Body of pancreas (tissue), 4 donors: ENCODE measurements at regions not wholly inside any gene's neighbourhood (a gene's known extent, or its start where the extent isn't known, plus 50 kb on each side); places are given as distances from the start of the nearest gene placed in this dataset.
"Not testable (repeated sequence)": the region's sequence is repeated elsewhere in the genome, so short reads cannot be mapped to it uniquely, and the experiment has no call there.

Experiments
- ATAC-seq: fragments of 150-250 bp; one replicate; pipeline ENCODE4 v1.9.1; 2016
- DNase-seq, 4 donors: peaks; one replicate each; pipeline ENCODE4 v3.0.0-alpha.2; 2019
- H3K27ac ChIP-seq, 4 donors: fragments of 200-600 bp; sonication (generic); 1 replicate in 3 of 4; 2 replicates in 1 of 4; pipeline versions ENCODE4 v1.5.1 to v1.6.1; 2016 to 2019; ENCODE audit warnings: mild to moderate bottlenecking in 1 of 4, mixed read lengths in 1 of 4, moderate library complexity in 1 of 4
- H3K27me3 ChIP-seq, 2 donors: fragments of 200-600 bp; sonication (generic); one replicate each; pipeline ENCODE4 v1.6.0; 2016; ENCODE audit warnings: mild to moderate bottlenecking in 1 of 2
- H3K36me3 ChIP-seq, 2 donors: fragments of 200-600 bp; sonication (generic); replicated peaks in 1 of 2; 2 replicates each; pipeline ENCODE4 v1.5.1; 2016; ENCODE audit warnings: low read depth in 2 of 2; ENCODE audit not compliant: insufficient read depth in 1 of 2
- H3K4me1 ChIP-seq: fragments of 200-600 bp; sonication (generic); one replicate; pipeline ENCODE4 v1.6.0; 2016
- H3K4me3 ChIP-seq, 2 donors: fragments of 200-600 bp; sonication (generic); 1 replicate in 1 of 2; 2 replicates in 1 of 2; pipeline ENCODE4 v1.5.1; 2016 to 2019
- H3K9me3 ChIP-seq, 3 donors: fragments of 200-600 bp; sonication (generic); 1 replicate in 2 of 3; 2 replicates in 1 of 3; pipeline ENCODE4 v1.5.1; 2016
- POLR2A ChIP-seq, 3 donors: fragments of 450-650 bp; IDR thresholded peaks; one replicate each; pipeline ENCODE4 v1.6.1; 2016; ENCODE audit warnings: antibody characterized with exemption in 3 of 3, mild to moderate bottlenecking in 2 of 3
- WGBS, 2 donors: methylation state at CpG; one replicate each; pipeline ENCODE4 v1.1.5; 2017; 5-methylcytosine and 5-hydroxymethylcytosine counted together
- intact Hi-C: fragments of 100-400 bp; cut with DNase I; formaldehyde crosslinking; loops from one replicate; pipeline ENCODE4 v1.15.1; 2023
- TF ChIP-seq, protein P1 (sequence below), 7 experiments: fragments of 450-650 bp in 4 of 7; fragments of 200-600 bp in 3 of 7; sonication (generic) in 3 of 7; IDR thresholded peaks; one replicate each; pipeline ENCODE4 v1.5.1; 2016 to 2019; ENCODE audit warnings: antibody characterized with exemption in 7 of 7

- TF ChIP-seq POLR2A (IDR thresholded peaks at IDR 0.05), result no peak
- TF ChIP-seq, protein P1, sequence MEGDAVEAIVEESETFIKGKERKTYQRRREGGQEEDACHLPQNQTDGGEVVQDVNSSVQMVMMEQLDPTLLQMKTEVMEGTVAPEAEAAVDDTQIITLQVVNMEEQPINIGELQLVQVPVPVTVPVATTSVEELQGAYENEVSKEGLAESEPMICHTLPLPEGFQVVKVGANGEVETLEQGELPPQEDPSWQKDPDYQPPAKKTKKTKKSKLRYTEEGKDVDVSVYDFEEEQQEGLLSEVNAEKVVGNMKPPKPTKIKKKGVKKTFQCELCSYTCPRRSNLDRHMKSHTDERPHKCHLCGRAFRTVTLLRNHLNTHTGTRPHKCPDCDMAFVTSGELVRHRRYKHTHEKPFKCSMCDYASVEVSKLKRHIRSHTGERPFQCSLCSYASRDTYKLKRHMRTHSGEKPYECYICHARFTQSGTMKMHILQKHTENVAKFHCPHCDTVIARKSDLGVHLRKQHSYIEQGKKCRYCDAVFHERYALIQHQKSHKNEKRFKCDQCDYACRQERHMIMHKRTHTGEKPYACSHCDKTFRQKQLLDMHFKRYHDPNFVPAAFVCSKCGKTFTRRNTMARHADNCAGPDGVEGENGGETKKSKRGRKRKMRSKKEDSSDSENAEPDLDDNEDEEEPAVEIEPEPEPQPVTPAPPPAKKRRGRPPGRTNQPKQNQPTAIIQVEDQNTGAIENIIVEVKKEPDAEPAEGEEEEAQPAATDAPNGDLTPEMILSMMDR (IDR thresholded peaks at IDR 0.05), result no peak
- Histone ChIP-seq H3K4me1 (peaks cover 13% of the 10 kb centered on the region), H3K9me3 (no peaks in the 10 kb centered on the region), H3K4me3 (no peak overlapping the region), H3K27me3 (no peaks in the 10 kb centered on the region), H3K36me3 (no peaks in the 10 kb centered on the region), H3K27ac (no peak overlapping the region)
- no peak for DNase-seq
- WGBS, 2 donors, result 21 to 43% methylated on average over 1 of the region's 1 CpG
- intact Hi-C loops, result no loop called here
- ATAC-seq, result no peak
Observed at GRCh38 chr1:70499695-70500094, 88.6 kb downstream of the CTH start.

DNA sequence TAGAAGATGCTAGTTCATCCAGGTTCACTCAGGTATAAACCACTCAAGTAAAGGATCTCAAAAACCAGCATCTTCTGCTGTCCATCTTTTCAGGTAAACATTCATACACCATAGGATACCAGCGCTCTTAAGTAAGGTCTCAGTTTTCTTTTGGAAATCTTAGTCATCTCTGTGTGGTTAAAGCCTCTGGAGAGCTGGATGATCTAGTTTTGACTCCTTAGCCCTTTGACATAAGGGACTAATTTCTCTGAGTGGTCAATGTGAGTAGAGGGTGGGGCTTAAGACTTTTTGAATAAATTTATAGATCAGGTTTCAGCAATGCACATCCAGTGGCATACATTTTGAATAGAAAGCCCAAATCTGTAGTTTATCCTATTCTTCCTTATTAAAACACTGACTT lies 92.3 kb downstream of the CTH start:
- DNase-seq (no peak), ATAC-seq (no peak)
- TF ChIP-seq, protein P1 (IDR thresholded peaks at IDR 0.05), result no peak
- TF ChIP-seq POLR2A (IDR thresholded peaks at IDR 0.05), result no peak
- H3K27me3 ChIP-seq, result no peaks in the 10 kb centered on the region
- intact Hi-C loops, result no loop called here
- WGBS, 2 donors, result 90 to 93% methylated on average over 1 of the region's 1 CpG
- H3K36me3 ChIP-seq, result no peaks in the 10 kb centered on the region
- H3K4me1 ChIP-seq, result no peaks in the 10 kb centered on the region
- no peak overlapping the region for H3K27ac ChIP-seq
- H3K4me3 ChIP-seq, result no peak overlapping the region
- no peaks in the 10 kb centered on the region for H3K9me3 ChIP-seq

DNA sequence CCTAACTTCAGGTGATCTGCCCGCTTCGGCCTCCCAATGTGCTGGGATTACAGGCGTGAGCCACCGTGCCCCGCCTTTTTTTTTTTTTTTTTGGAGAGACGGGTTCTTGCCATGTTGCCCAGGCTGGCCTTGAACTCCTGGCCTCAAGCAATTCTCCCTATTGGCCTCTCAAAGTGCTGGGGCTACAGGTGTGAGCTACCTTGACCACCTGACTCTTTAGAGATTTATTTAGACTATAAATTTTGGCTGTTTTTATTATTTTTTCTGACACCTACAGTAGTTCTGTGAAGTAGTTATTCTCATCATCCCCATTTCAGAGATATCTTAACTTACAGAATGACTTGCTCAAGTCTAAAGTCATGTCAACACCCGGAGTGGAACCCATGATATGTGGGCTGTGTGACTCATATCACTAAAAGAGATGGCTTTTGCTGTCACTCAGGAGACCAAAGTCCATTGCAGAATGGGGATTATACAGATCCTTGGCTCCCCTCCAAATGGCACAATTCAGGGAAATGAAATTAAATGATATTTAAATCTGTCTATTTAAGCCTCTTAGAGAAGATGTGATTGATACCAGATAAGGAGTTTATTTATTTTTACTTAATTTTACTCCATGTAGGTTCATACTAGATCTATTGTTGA lies 93.2 kb downstream of the CTH start:
- Histone ChIP-seq H3K4me1 (no peaks in the 10 kb centered on the region), H3K9me3 (no peaks in the 10 kb centered on the region), H3K27ac (no peak overlapping the region), H3K4me3 (no peak overlapping the region), H3K27me3 (no peaks in the 10 kb centered on the region), H3K36me3 (no peaks in the 10 kb centered on the region)
- DNase-seq (peak in 1 of 4 donors; percentile 3), ATAC-seq (no peak)
- no peak for TF ChIP-seq POLR2A (IDR thresholded peaks at IDR 0.05)
- TF ChIP-seq, protein P1 (IDR thresholded peaks at IDR 0.05), result no peak
- intact Hi-C loops, result no loop called here
- 74% methylated on average over 7 of the region's 7 CpGs for WGBS, 2 donors

DNA sequence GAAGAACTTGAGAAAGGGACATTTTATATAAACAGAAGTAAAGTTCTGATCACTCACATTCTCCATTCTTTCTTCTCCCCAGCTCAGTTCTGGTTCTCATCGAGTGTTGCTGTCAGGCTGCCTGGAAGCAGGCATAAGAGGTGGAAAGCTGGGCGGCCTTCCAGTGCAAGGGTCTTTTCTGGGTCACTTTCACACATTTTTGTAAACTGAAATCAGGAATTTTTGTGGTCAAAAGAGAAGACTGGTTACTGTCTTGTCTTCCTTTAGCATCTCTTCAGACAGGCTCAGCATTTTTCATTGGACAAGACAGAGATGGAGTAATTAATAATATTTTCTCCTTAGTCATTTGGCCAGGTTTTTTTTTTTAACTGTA lies 93.7 kb downstream of the CTH start:
- H3K27ac ChIP-seq, result no peak overlapping the region
- no peaks in the 10 kb centered on the region for H3K27me3 ChIP-seq
- intact Hi-C loops, result no loop called here
- ATAC-seq, result peak; percentile 48
- no peaks in the 10 kb centered on the region for H3K36me3 ChIP-seq
- no peaks in the 10 kb centered on the region for H3K4me1 ChIP-seq
- 58 to 66% methylated on average over 2 of the region's 2 CpGs for WGBS, 2 donors
- TF ChIP-seq, protein P1 (IDR thresholded peaks at IDR 0.05), result no peak
- TF ChIP-seq POLR2A (IDR thresholded peaks at IDR 0.05), result no peak
- no peaks in the 10 kb centered on the region for H3K9me3 ChIP-seq
- H3K4me3 ChIP-seq, result no peak overlapping the region
- peak in 3 of 4 donors; percentile 21 to 44 (median 37) for DNase-seq

GRCh38 chr1:70507991-70508390 lies 96.9 kb downstream of the CTH start:
- H3K4me1 ChIP-seq, H3K9me3 ChIP-seq, intact Hi-C loops, DNase-seq, H3K4me3 ChIP-seq, ATAC-seq, H3K27me3 ChIP-seq, H3K27ac ChIP-seq, H3K36me3 ChIP-seq: not testable (repeated sequence)
- 64 to 87% methylated on average over 3 of the region's 3 CpGs for WGBS, 2 donors
